ENCODE measurements at regions not wholly inside any gene's neighbourhood (a gene's known extent, or its start where the extent isn't known, plus 50 kb on each side); places are given as distances from the start of the nearest gene placed in this dataset.

- TF ChIP-seq, protein P1, sequence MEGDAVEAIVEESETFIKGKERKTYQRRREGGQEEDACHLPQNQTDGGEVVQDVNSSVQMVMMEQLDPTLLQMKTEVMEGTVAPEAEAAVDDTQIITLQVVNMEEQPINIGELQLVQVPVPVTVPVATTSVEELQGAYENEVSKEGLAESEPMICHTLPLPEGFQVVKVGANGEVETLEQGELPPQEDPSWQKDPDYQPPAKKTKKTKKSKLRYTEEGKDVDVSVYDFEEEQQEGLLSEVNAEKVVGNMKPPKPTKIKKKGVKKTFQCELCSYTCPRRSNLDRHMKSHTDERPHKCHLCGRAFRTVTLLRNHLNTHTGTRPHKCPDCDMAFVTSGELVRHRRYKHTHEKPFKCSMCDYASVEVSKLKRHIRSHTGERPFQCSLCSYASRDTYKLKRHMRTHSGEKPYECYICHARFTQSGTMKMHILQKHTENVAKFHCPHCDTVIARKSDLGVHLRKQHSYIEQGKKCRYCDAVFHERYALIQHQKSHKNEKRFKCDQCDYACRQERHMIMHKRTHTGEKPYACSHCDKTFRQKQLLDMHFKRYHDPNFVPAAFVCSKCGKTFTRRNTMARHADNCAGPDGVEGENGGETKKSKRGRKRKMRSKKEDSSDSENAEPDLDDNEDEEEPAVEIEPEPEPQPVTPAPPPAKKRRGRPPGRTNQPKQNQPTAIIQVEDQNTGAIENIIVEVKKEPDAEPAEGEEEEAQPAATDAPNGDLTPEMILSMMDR (conservative IDR thresholded peaks at IDR 0.05; ENCODE audit: low read depth in 2 of 2), result no peak
- TF ChIP-seq POLR2AphosphoS5 (IDR thresholded peaks at IDR 0.05; ENCODE audit: low read depth), result no peak
- no peak for TF ChIP-seq EZH2 (IDR thresholded peaks at IDR 0.05; ENCODE audit: low read depth, unreplicated experiment)
- TF ChIP-seq NANOG (IDR thresholded peaks at IDR 0.05; ENCODE audit: borderline replicate concordance), result no peak
Observed at GRCh38 chr5:2280318-2280717, 397.6 kb upstream of the IRX4 start (continued).

GRCh38 chr5:2278825-2279456 lies 396.2 kb upstream of the IRX4 start:
- Mint-ChIP-seq H3K36me3 (ENCODE audit: low read depth) (peaks cover 3% of the 10 kb centered on the region; the same call in 1 of the 3 replicates), H3K27ac (no peak overlapping the region), H3K4me1 (no peaks in the 10 kb centered on the region), H3K27me3 (ENCODE audit: insufficient read depth, low read depth, poor library complexity) (peaks cover 11% of the 10 kb centered on the region), H3K4me3 (no peak overlapping the region), H3K9me3 (no peaks in the 10 kb centered on the region; the same call in 2 of the 3 replicates)
- TF ChIP-seq NANOG (IDR thresholded peaks at IDR 0.05; ENCODE audit: borderline replicate concordance) (no peak), STAT1 (IDR thresholded peaks at IDR 0.05; ENCODE audit: unreplicated experiment) (no peak), JUNB (IDR thresholded peaks at IDR 0.05; ENCODE audit: unreplicated experiment) (no peak)
- TF ChIP-seq, protein P2, sequence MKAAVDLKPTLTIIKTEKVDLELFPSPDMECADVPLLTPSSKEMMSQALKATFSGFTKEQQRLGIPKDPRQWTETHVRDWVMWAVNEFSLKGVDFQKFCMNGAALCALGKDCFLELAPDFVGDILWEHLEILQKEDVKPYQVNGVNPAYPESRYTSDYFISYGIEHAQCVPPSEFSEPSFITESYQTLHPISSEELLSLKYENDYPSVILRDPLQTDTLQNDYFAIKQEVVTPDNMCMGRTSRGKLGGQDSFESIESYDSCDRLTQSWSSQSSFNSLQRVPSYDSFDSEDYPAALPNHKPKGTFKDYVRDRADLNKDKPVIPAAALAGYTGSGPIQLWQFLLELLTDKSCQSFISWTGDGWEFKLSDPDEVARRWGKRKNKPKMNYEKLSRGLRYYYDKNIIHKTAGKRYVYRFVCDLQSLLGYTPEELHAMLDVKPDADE (IDR thresholded peaks at IDR 0.05), result no peak
- H3K79me2 ChIP-seq (replicated peaks; ENCODE audit: insufficient read depth), result no peaks in the 10 kb centered on the region
- no peaks in the 10 kb centered on the region for H3K27me3 ChIP-seq (ENCODE audit: insufficient read depth)
- no peaks in the 10 kb centered on the region for H3K36me3 ChIP-seq (ENCODE audit: insufficient read depth)
- DNase-seq (ENCODE audit: low spot score), result no peak
- no peak overlapping the region for H3K4me3 ChIP-seq
- H2AFZ ChIP-seq, result no peak overlapping the region
- H3K4me1 ChIP-seq (ENCODE audit: insufficient read depth), result no peaks in the 10 kb centered on the region
- no peaks in the 10 kb centered on the region for H3K9me2 ChIP-seq (ENCODE audit: insufficient read depth)
- ATAC-seq, result no peak
- no peak overlapping the region for H3K27ac ChIP-seq (ENCODE audit: low read depth)
- H3K4me2 ChIP-seq, result no peak overlapping the region
- no peaks in the 10 kb centered on the region for H3F3A ChIP-seq (replicated peaks; ENCODE audit: low read depth)
- H4K20me1 ChIP-seq (replicated peaks; ENCODE audit: insufficient read depth), result no peaks in the 10 kb centered on the region

- H3K4me2 ChIP-seq, result no peak overlapping the region
- ATAC-seq (no peak), DNase-seq (ENCODE audit: low spot score) (no peak)
- H3K4me3 ChIP-seq, result no peak overlapping the region
- Mint-ChIP-seq H3K4me1 (no peaks in the 10 kb centered on the region), H3K9me3 (no peaks in the 10 kb centered on the region; the same call in 2 of the 3 replicates), H3K36me3 (ENCODE audit: low read depth) (peaks cover 3% of the 10 kb centered on the region; the same call in 1 of the 3 replicates), H3K4me3 (no peak overlapping the region), H3K27me3 (ENCODE audit: insufficient read depth, low read depth, poor library complexity) (peaks cover 12% of the 10 kb centered on the region), H3K27ac (no peak overlapping the region)
- no peaks in the 10 kb centered on the region for H3F3A ChIP-seq (replicated peaks; ENCODE audit: low read depth)
- H2AFZ ChIP-seq, result no peak overlapping the region
- no peaks in the 10 kb centered on the region for H3K36me3 ChIP-seq (ENCODE audit: insufficient read depth)
- no peak overlapping the region for H3K27ac ChIP-seq (ENCODE audit: low read depth)
- no peaks in the 10 kb centered on the region for H4K20me1 ChIP-seq (replicated peaks; ENCODE audit: insufficient read depth)
- H3K9me2 ChIP-seq (ENCODE audit: insufficient read depth), result no peaks in the 10 kb centered on the region
- TF ChIP-seq, protein P1 (conservative IDR thresholded peaks at IDR 0.05; ENCODE audit: low read depth in 2 of 2), result no peak
- TF ChIP-seq STAT1 (IDR thresholded peaks at IDR 0.05; ENCODE audit: unreplicated experiment), result no peak
- no peak for TF ChIP-seq NANOG (IDR thresholded peaks at IDR 0.05; ENCODE audit: borderline replicate concordance)
- TF ChIP-seq EZH2phosphoT487 (IDR thresholded peaks at IDR 0.05; ENCODE audit: unreplicated experiment), result no peak
- no peak for TF ChIP-seq EZH2 (IDR thresholded peaks at IDR 0.05; ENCODE audit: low read depth, unreplicated experiment)
- no peak for TF ChIP-seq CREB1 (CRISPR knock-in tag; IDR thresholded peaks at IDR 0.05; ENCODE audit: low read depth)
- no peak for TF ChIP-seq REST (IDR thresholded peaks at IDR 0.05; ENCODE audit: unreplicated experiment)
- TF ChIP-seq POLR2AphosphoS5 (IDR thresholded peaks at IDR 0.05; ENCODE audit: low read depth), result no peak
- TF ChIP-seq JUNB (IDR thresholded peaks at IDR 0.05; ENCODE audit: unreplicated experiment), result no peak
- no peaks in the 10 kb centered on the region for H3K4me1 ChIP-seq (ENCODE audit: insufficient read depth)
- H3K79me2 ChIP-seq (replicated peaks; ENCODE audit: insufficient read depth), result no peaks in the 10 kb centered on the region
- no peaks in the 10 kb centered on the region for H3K27me3 ChIP-seq (ENCODE audit: insufficient read depth)
Observed at GRCh38 chr5:2277886-2278285, 395.2 kb upstream of the IRX4 start.

All from GM23338 (cell line).